Fibroblast of villous mesenchyme (primary cell): ENCODE measurements at regions not wholly inside any gene's neighbourhood (a gene's known extent, or its start where the extent isn't known, plus 50 kb on each side); places are given as distances from the start of the nearest gene placed in this dataset.
"Not testable (repeated sequence)": the region's sequence is repeated elsewhere in the genome, so short reads cannot be mapped to it uniquely, and the experiment has no call there.

Experiments
- DNase-seq: peaks from one replicate; pipeline ENCODE4 v3.0.0-alpha.2; 2010; ENCODE audit warnings: low read depth
- H3K4me3 ChIP-seq: 2 replicates; pipeline ENCODE4 v1.5.1; 2011; ENCODE audit warnings: low read depth, mild to moderate bottlenecking, low read length
- TF ChIP-seq, protein P1 (sequence below): IDR thresholded peaks from 2 replicates; pipeline ENCODE4 v1.5.1; 2012; ENCODE audit warnings: low read depth, mild to moderate bottlenecking, low read length; ENCODE audit not compliant: insufficient read depth

- TF ChIP-seq, protein P1, sequence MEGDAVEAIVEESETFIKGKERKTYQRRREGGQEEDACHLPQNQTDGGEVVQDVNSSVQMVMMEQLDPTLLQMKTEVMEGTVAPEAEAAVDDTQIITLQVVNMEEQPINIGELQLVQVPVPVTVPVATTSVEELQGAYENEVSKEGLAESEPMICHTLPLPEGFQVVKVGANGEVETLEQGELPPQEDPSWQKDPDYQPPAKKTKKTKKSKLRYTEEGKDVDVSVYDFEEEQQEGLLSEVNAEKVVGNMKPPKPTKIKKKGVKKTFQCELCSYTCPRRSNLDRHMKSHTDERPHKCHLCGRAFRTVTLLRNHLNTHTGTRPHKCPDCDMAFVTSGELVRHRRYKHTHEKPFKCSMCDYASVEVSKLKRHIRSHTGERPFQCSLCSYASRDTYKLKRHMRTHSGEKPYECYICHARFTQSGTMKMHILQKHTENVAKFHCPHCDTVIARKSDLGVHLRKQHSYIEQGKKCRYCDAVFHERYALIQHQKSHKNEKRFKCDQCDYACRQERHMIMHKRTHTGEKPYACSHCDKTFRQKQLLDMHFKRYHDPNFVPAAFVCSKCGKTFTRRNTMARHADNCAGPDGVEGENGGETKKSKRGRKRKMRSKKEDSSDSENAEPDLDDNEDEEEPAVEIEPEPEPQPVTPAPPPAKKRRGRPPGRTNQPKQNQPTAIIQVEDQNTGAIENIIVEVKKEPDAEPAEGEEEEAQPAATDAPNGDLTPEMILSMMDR: no peak
- no peak overlapping the region for H3K4me3 ChIP-seq
- no peak for DNase-seq
These were observed 396.0 kb downstream of the STK39 start for GRCh38 chr2:167851323-167851860.

DNA sequence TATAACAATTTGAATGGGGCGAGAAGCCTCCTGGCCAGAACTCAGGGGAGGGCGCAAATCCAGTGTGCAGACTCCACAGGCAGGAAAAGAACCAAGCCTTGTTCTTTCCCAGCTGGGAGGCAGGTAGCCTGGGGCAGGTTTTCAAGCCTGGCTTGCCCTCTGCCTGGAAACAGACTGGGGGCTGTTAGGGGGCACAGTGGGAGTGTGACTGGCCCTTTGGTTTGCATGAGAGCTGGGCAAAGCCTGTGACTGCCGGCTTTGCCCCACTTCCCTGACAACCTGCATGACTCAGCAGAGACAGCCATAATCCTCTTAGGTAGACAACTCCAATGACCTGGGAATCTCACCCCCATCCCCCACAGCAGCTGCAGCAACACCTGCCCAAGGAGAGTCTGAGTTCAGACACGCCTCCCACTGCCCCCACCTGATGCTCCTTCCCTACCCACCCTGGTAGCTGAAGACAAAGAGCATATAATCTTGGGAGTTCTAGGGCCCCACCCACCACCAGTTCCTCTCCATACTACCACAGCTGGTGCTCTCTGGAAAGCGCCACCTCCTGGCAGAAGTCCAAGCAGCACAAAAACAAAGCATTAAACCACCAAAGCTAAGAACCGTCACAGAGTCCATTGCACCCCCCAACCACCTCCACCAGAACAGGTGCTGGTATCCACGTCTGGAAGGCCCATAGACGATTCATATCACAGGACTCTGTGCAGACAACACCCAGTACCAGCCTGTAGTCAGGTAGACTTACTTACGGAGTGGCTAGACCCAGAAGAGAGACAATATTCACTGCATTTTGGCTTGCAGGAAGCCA lies 402.5 kb downstream of the STK39 start:
- DNase-seq: no peak
- no peak overlapping the region for H3K4me3 ChIP-seq

GRCh38 chr2:167843657-167844056 lies 403.7 kb downstream of the STK39 start:
- no peak overlapping the region for H3K4me3 ChIP-seq
- TF ChIP-seq, protein P1: no peak

More for the DNA sequence above, 402.5 kb downstream of the STK39 start:
- TF ChIP-seq, protein P1: no peak

GRCh38 chr2:167843217-167843616 lies 404.2 kb downstream of the STK39 start:
- H3K4me3 ChIP-seq: no peak overlapping the region
- TF ChIP-seq, protein P1: no peak
- DNase-seq: no peak

More at GRCh38 chr2:167843657-167844056, 403.7 kb downstream of the STK39 start:
- no peak for DNase-seq

- TF ChIP-seq, protein P1: no peak
- no peak for DNase-seq
- H3K4me3 ChIP-seq: no peak overlapping the region
These were observed 405.3 kb downstream of the STK39 start for GRCh38 chr2:167842047-167842446.

- not testable (repeated sequence) for H3K4me3 ChIP-seq, DNase-seq
These were observed 412.1 kb downstream of the STK39 start for GRCh38 chr2:167835290-167835689.

DNA sequence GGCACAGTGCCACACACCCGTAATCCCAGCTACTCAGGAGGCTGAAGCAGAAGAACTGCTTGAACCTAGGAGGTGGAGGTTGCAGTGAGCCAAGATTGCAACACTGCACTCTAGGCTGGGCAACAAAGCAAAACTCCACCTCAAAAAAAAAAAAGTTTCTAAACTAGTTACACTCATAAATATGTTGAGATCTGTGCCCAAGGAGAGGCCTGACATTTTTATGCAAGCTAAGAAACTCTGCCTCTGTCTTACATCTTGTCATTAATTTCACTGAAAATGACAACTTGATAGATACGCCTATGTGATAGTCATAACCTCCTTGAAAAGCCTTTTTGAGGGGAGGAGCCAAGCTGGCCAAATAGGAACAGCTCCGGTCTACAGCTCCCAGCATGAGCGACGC lies 412.7 kb downstream of the STK39 start:
- H3K4me3 ChIP-seq: no peak overlapping the region
- DNase-seq: no peak
- TF ChIP-seq, protein P1: no peak
